ENCODE measurements at regions not wholly inside any gene's neighbourhood (a gene's known extent, or its start where the extent isn't known, plus 50 kb on each side); places are given as distances from the start of the nearest gene placed in this dataset.

GRCh38 chr4:187789078-187789477 lies 206.5 kb upstream of the ZFP42 start:
- DNase-seq: peak in 1 of 2 donors; percentile 39

GRCh38 chr4:187795737-187796136 lies 199.8 kb upstream of the ZFP42 start:
- no peak overlapping the region for H3K4me3 ChIP-seq
- DNase-seq (no peak), ATAC-seq (no peak)
- intact Hi-C loops (cut with DNase I): no loop called here
- TF ChIP-seq CTCF (IDR thresholded peaks at IDR 0.05): no peak
- H3K27ac ChIP-seq: no peak overlapping the region
- no peaks in the 10 kb centered on the region for H3K36me3 ChIP-seq (ENCODE audit: insufficient read depth in 1 of 2, low read depth in 1 of 2)
- no peaks in the 10 kb centered on the region for H3K9me3 ChIP-seq
- H3K27me3 ChIP-seq (ENCODE audit: insufficient read depth in 3 of 3, low read length in 2 of 3): no peaks in the 10 kb centered on the region
- H3K4me1 ChIP-seq: no peaks in the 10 kb centered on the region

More at GRCh38 chr4:187789078-187789477, 206.5 kb upstream of the ZFP42 start:
- ATAC-seq: no peak
- no peak overlapping the region for H3K4me3 ChIP-seq
- no peaks in the 10 kb centered on the region for H3K4me1 ChIP-seq
- H3K36me3 ChIP-seq (ENCODE audit: insufficient read depth in 1 of 2, low read depth in 1 of 2): no peaks in the 10 kb centered on the region
- no peak overlapping the region for H3K27ac ChIP-seq
- WGBS, 3 donors: 30 to 61% (median 33%) methylated on average over 9 of the region's 9 CpGs
- TF ChIP-seq CTCF (IDR thresholded peaks at IDR 0.05): no peak
- intact Hi-C loops (cut with DNase I): no loop called here
- peaks cover 0 to 2% (median 0%) of the 10 kb centered on the region in 3 donors for H3K27me3 ChIP-seq (ENCODE audit: insufficient read depth in 3 of 3, low read length in 2 of 3)
- H3K9me3 ChIP-seq: no peaks in the 10 kb centered on the region

- no peak for ATAC-seq
- Histone ChIP-seq H3K36me3 (ENCODE audit: insufficient read depth in 1 of 2, low read depth in 1 of 2) (no peaks in the 10 kb centered on the region), H3K4me1 (no peaks in the 10 kb centered on the region), H3K4me3 (no peak overlapping the region), H3K9me3 (peaks cover 3% of the 10 kb centered on the region), H3K27me3 (ENCODE audit: insufficient read depth in 3 of 3, low read length in 2 of 3) (no peaks in the 10 kb centered on the region), H3K27ac (no peak overlapping the region)
- DNase-seq: no peak
- TF ChIP-seq CTCF (IDR thresholded peaks at IDR 0.05): no peak
- intact Hi-C loops (cut with DNase I): no loop called here
- WGBS, 3 donors: 85 to 89% (median 87%) methylated on average over 8 of the region's 8 CpGs
Observed at GRCh38 chr4:187798385-187798784, 197.2 kb upstream of the ZFP42 start.

- intact Hi-C loops (cut with DNase I): no loop called here
- H3K27ac ChIP-seq: no peak overlapping the region
- H3K27me3 ChIP-seq (ENCODE audit: insufficient read depth in 3 of 3, low read length in 2 of 3): no peaks in the 10 kb centered on the region
- no peak for ATAC-seq
- H3K36me3 ChIP-seq (ENCODE audit: insufficient read depth in 1 of 2, low read depth in 1 of 2): no peaks in the 10 kb centered on the region
- no peak for TF ChIP-seq CTCF (IDR thresholded peaks at IDR 0.05)
- WGBS, 3 donors: 79 to 96% (median 84%) methylated on average over 2 of the region's 2 CpGs
- peaks cover 6% of the 10 kb centered on the region for H3K9me3 ChIP-seq
- no peak overlapping the region for H3K4me3 ChIP-seq
- H3K4me1 ChIP-seq: no peaks in the 10 kb centered on the region
- no peak for DNase-seq
Observed at GRCh38 chr4:187799735-187800134, 195.8 kb upstream of the ZFP42 start.

GRCh38 chr4:187811591-187811990 lies 184.0 kb upstream of the ZFP42 start:
- Histone ChIP-seq H3K4me1 (no peaks in the 10 kb centered on the region), H3K27ac (no peak overlapping the region), H3K9me3 (no peaks in the 10 kb centered on the region), H3K4me3 (no peak overlapping the region), H3K27me3 (ENCODE audit: insufficient read depth in 3 of 3, low read length in 2 of 3) (no peaks in the 10 kb centered on the region), H3K36me3 (ENCODE audit: insufficient read depth in 1 of 2, low read depth in 1 of 2) (no peaks in the 10 kb centered on the region)
- WGBS, 3 donors: 56 to 63% (median 57%) methylated on average over 9 of the region's 9 CpGs
- intact Hi-C loops (cut with DNase I): no loop called here
- ATAC-seq: no peak
- no peak for DNase-seq
- TF ChIP-seq CTCF (IDR thresholded peaks at IDR 0.05): no peak

All from psoas muscle (tissue), 7 donors.